ENCODE measurements at regions not wholly inside any gene's neighbourhood (a gene's known extent, or its start where the extent isn't known, plus 50 kb on each side); places are given as distances from the start of the nearest gene placed in this dataset.
A peak's percentile ranks its signal among the peaks of the same experiment; 100 is the strongest.

GRCh38 chr12:45553204-45553603, 176.3 kb upstream of the ARID2 start:
- DNase-seq = peak; percentile 49

- DNase-seq = no peak
Observed at GRCh38 chr12:45557016-45557415, 172.5 kb upstream of the ARID2 start.

- DNase-seq = no peak
Observed at GRCh38 chr12:45558353-45558752, 171.2 kb upstream of the ARID2 start.

GRCh38 chr12:45559537-45559936, 170.0 kb upstream of the ARID2 start:
- DNase-seq = no peak

GRCh38 chr12:45560689-45561088, 168.8 kb upstream of the ARID2 start:
- no peak for DNase-seq

- DNase-seq = no peak
Observed at GRCh38 chr12:45561488-45561887, 168.0 kb upstream of the ARID2 start.

- no peak for DNase-seq
Observed at GRCh38 chr12:45565590-45565989, 163.9 kb upstream of the ARID2 start.

- DNase-seq = no peak
Observed at GRCh38 chr12:45566257-45566656, 163.2 kb upstream of the ARID2 start.

- no peak for DNase-seq
Observed at GRCh38 chr12:45568808-45569207, 160.7 kb upstream of the ARID2 start.

- DNase-seq = no peak
Observed at GRCh38 chr12:45570501-45570900, 159.0 kb upstream of the ARID2 start.

- no peak for DNase-seq
Observed at GRCh38 chr12:45572114-45572513, 157.4 kb upstream of the ARID2 start.

GRCh38 chr12:45575417-45575816, 154.1 kb upstream of the ARID2 start:
- no peak for DNase-seq

GRCh38 chr12:45575823-45576475, 153.6 kb upstream of the ARID2 start:
- no peak for DNase-seq

GRCh38 chr12:45577844-45578399, 151.6 kb upstream of the ARID2 start:
- DNase-seq = no peak

GRCh38 chr12:45580356-45580969, 149.0 kb upstream of the ARID2 start:
- no peak for DNase-seq

- DNase-seq = no peak
Observed at GRCh38 chr12:45581112-45581511, 148.4 kb upstream of the ARID2 start.

- DNase-seq = no peak
Observed at GRCh38 chr12:45582536-45582935, 147.0 kb upstream of the ARID2 start.

- DNase-seq = no peak
Observed at GRCh38 chr12:45582986-45583659, 146.4 kb upstream of the ARID2 start.

GRCh38 chr12:45584336-45584735, 145.2 kb upstream of the ARID2 start:
- DNase-seq = no peak

- DNase-seq = no peak
Observed at GRCh38 chr12:45585522-45586230, 143.8 kb upstream of the ARID2 start.

GRCh38 chr12:45586486-45586885, 143.0 kb upstream of the ARID2 start:
- DNase-seq = no peak

- DNase-seq = no peak
Observed at GRCh38 chr12:45587012-45587411, 142.5 kb upstream of the ARID2 start.

GRCh38 chr12:45587877-45588533, 141.5 kb upstream of the ARID2 start:
- DNase-seq = no peak

Data from NCI-H1436 (cell line).